ENCODE measurements at regions not wholly inside any gene's neighbourhood (a gene's known extent, or its start where the extent isn't known, plus 50 kb on each side); places are given as distances from the start of the nearest gene placed in this dataset.

DNA sequence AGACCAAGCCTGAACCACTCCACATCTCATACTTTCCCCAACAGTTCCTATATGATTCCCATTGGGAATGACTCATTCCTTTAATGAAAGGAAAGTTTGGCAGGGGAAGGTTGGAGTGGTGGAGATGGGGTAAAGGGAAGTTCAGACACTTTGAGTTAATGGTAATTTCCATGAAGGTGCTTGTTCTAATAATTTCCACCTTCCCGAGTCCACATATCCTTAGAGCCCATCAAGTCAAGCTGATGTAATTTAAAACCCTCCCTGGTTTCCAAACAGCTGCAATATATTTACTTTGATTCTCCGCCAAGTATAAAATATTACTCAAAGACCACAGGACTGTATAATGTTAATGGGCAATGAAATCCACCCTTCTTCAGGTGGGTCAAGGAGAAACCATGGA, 95.0 kb upstream of the GALNT15 start:
- DNase-seq: no peak

DNA sequence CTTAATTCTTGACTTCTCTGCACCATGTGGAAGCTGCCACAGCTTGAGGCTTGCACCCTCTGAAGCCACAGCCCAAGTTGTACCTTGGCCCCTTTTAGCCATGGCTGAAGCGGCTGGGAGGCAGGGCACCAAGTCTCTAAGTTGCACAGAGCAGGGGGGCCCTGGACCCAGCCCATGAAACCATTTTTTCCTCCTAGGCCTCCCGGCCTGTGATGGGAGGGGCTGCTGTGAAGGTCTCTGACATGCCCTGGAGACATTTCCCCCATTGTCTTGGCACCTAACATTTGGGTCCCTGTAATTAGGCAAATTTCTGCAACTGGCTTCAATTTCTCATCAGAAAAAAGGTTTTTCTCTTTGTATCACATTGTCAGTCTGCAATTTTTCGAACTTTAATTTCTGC, 92.8 kb upstream of the GALNT15 start:
- DNase-seq: no peak

DNA sequence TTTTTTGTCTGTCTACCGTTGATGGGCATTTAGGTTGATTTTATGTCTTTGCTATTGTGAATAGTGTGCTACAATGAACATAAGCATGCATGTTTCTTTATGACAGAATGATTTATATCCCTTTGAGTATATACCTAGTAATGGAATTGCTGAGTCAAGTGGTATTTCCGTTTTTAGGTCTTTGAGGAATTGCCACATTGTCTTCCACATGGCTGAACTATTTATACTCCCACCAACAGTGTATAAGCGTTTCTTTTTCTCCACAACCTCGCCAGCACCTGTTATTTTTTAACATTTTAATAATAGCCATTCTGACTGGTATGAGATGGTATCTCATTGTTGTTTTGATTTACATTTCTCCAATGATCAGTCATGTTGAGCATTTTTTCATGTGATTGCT, 89.6 kb upstream of the GALNT15 start:
- DNase-seq: no peak

DNA sequence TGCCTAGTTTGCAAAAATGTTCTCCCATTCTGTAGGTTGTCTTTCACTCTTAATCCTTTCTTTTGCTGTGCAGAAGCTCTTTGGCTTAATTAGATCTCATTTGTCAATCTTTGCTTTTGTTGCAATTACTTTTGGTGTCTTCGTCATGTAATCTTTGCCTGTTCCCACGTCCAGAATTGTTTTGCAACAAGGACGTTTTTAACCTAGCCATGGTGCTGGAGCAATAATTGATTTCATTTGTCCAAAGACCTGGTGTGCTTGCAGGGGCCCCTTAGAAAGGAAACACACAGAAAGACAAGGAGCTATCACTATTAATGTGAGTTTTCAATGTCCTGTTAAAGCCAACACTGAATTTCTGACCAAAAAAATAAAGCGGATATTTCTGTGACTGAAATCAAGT, 89.1 kb upstream of the GALNT15 start:
- no peak for DNase-seq

DNA sequence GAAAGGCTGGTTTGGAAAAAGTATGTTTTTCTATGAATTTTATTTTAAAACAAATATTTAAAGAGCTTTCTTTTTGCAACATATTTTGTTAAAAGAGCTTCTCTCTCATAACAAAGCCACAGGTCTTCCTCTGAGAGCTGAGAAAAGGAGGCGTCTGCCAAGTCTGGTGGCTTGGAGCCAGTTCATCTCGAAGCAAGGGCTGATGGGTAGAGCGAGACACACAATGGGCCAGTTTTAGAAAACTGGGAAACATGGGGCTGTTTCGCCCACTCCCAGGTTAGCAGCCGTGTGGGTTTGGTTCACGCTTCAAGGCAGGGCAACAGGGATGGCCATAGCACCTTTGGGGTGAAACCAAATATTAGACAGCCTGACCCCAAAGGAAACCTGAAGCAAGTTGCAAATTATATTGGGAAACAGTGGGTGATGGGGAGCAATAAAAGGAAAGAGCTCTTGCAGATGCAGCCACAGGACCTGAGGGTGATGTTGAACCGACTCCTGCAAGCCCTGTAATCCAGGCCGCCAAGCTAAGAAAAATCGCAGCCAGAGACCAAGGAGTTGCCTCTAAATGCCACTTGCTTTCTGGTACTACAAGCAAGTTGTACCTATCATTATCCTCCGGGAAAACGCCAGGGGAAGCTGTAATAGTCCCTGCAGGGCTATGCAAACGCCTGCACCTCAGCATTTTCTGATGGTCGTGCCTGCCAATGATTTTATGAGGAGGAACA, 88.4 kb upstream of the GALNT15 start:
- DNase-seq: no peak

DNA sequence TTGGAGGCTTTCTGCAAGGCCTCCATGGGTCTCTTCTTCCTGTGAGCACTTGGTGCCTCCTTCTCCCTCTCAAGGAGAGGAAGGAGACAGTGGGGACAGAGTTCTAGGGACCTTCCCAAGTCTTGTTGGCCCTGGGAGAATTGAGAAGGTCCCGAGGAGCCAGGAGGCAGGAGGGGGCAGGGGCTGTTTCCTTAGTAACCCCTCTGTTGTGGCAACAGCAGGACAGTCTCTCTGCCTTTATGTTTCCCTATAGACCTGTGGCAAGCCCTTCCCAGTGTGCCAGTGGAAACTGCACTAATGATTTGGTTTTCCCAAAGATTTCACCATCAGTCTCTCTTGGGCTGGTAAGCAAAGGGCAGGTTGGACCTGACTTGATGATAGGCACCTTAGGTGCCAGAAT, 87.8 kb upstream of the GALNT15 start:
- DNase-seq: no peak

DNA sequence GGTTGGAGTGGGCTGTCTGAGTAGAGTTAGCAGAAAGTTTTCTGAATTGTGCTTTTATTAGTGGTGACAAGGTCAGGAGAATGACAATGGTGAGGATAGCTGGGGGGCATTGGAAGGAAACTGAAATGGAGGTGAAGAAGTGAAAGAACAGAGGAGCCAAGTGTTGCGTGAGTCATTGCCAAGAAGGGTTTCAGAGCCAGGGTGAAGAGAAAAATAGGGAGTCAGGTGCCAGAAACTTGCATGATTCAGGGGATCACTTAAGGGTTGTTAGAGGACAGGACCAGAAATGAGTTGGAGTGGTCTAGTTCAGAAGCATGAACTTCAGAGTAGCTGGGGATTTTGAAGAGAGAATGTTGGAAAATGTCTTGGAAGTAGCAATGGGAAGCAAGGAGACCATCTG, 86.0 kb upstream of the GALNT15 start:
- DNase-seq: no peak

DNA sequence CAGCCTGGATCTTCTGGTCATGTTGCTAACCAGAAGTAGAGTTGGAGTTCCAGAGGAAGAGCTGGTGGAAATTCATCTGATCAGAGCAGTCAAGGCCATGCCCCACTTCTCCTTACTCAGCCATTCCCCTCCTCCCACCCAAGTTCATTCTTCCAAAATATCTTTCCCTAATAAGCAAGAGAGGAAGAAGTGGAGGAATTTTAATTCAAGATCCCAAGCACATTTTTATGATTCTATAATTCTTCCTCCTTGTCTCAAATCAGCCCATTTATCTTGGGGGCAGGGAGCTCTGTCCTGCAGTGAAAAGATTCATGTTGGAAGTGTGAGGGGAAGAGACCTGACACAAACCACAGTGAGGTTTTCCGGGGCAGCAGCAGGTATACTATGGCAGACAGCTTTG, 85.0 kb upstream of the GALNT15 start:
- DNase-seq: no peak

DNA sequence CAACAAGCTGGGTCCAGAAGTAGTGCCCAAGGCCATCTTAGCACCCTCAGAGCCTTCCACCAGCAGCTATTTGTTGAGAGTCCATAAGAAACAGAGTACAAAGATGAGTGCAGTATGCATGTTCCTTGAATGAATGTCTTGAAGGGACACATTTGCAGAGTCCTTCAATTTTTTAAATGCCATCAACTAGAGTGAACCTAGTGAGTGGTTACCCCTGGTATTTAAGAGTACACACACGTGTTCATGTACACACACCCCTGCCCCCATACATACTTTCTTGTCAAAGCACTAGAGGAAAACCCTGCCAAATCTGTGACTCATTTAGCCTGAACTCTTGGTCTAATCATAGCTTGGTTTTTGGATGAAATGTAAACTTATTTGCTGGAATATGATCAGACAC, 84.5 kb upstream of the GALNT15 start:
- no peak for DNase-seq

DNA sequence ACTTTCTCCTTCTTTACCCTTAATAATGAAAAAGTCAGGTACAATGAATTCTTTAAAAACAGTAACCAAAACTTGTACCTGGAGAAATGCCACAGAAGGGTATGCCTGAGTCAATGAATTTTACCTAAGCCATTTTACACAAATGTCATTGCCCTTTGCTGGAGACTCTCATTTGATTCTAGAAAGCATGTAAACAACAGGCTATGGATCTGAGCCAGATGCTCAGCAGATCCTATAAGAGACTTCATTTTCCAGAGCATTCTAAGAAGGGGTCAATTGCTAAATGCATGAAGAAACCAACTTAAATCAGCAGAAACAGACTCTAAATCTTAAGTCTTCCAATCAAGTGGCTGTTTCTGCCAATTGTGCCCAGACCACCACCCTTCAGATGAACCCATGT, 83.8 kb upstream of the GALNT15 start:
- no peak for DNase-seq

DNA sequence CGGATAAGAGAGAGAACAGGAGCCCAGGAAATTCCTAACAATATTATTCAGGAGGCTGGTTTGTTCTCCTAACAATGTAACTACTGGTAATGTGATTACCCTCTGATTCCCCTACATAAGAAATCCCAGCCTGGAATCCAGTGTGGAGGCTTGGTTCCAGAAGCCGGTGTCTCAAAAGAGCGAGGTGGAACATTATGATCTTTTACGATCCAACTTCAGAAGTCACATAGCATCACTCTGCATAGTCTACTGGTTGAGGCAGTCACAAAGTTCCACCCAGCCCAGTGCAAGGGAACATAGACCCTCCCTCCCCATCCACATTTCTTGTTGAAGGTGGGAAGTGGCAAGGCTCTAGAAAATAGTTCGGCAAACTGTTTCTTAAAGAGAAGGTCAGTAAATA, 81.6 kb upstream of the GALNT15 start:
- DNase-seq: no peak

DNA sequence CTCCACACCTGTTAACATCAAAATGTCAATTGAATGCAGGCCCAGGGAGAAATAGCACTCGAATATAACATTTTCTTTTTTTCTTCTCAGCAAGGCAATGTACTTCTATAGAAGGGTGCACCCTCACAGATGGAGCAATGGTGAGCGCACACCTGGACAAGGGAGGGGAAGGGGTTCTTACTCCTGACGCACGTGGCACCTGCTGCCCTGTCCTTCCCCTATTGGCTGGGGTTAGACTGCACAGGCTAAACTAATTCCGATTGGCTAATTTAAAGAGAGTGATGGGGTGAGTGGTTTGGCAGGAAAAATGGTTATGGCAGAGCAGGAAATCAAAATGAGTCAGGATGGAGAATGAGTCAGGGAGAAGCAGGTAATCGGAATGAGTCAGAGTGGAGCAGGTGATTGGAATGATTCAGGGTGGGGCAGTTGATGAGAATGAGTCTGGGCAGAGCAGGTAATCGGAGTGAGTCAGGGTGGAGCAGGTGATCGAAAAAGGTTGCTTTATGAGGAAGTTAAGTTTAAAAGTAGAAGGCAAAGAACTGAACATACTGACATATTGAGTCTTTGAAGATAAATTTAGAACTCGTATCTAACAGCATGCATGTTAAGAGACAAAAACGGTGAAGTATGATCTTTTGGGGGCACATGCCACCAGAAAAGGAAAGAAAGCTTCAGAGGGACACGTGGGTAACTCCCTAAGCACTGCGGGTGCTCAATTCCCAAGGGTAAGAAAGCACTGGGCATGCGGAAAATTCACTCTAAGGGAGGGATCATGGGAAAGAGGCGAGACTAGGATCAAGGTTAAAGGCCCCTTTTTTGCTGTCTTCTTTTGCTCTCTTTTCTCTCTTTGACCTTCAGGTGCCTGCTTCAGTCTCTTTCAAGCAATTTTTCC, 72.9 kb upstream of the GALNT15 start:
- DNase-seq: no peak

DNA sequence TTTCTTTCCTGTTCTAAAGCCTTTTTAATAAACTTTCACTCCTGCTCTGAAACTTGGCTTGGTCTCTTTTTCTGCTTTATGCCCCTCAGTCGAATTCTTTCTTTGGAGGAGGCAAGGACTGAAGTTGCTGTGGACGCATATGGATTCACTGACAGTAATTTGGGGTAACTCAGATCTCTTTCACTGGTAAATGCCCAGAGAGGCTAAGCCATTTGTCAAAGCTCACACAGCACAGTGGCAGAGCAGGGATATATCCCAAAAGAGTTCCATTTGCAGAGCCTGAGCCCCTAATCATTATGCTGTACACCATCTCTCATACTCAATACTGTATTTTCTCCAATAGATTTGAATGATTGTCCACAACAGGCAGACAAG, 72.3 kb upstream of the GALNT15 start:
- no peak for DNase-seq

DNA sequence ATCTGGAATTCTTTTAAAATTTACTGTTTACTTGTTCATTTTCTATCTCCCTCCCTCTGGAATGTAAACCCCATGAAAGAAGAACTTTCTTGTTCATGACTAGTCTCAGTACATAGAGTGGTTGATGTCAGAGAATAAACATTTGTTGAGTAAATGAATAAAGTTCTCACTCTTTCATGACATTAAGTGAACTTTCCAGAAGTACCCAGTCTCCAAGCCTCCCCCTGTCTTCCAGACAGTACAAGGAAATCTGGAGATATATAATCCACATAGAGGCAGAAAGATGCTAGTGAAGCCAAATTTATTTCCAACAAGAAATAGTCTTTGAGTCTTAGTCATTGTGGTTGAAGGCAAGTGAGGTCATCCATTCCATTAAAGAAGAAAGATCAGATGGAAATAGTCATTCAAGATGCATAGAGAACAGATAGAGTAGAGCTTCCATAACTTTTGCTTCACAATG, 71.5 kb upstream of the GALNT15 start:
- no peak for DNase-seq

DNA sequence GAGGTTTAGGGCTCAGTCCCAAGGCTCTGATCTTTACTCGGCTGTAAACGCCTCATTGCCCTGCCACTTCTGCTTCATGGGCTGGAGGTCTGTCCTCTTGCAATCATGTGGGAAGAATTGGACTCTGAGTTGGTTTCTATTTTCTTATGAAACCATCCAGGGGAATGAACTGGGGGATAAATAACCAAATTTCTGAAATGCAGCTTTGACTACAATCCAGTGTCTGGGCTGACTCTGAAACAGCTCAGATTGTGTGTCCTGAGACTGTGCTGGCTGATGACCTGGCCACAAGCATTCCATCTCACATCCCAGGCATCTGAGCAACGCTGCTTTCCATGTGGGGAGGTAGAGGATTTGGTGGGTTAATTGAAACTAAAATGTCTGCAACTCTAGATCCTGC, 71.0 kb upstream of the GALNT15 start:
- DNase-seq: no peak

DNA sequence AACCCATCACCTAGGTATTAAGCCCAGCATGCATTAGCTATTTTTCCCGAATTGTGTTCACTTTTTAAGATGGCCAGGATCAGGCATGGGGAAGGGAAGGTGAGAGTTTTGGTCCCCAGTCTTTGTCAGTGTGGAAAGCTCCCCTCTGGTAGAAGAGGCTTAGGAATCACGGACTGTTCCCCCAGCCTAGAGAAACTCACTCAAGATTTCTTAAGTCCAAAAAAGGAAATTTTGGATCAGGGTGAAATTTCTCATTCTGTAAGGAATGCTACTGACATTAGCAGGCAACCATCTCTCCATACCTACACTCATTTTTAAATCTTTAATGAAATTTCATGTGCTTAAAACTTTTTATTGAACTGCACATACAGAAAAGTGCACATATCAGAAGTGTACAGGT, 70.3 kb upstream of the GALNT15 start:
- no peak for DNase-seq

DNA sequence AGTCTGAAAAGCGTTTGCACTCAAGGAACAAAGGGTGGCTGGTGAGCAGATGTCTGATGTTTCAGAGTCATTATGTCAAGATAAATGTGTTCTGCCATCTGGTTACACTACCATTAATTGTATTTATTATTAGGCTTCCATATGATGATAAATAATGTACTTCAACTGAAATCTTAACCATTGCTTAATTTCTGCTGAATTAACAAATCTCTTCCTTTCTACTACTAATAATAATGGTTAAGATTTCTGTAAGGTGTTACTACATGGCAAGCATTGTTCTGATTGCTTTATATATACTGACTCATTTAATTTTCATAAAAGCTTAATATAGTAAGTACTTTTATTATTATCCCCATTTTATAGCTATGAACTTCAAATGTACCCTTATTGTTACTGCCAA, 68.4 kb upstream of the GALNT15 start:
- DNase-seq: no peak

DNA sequence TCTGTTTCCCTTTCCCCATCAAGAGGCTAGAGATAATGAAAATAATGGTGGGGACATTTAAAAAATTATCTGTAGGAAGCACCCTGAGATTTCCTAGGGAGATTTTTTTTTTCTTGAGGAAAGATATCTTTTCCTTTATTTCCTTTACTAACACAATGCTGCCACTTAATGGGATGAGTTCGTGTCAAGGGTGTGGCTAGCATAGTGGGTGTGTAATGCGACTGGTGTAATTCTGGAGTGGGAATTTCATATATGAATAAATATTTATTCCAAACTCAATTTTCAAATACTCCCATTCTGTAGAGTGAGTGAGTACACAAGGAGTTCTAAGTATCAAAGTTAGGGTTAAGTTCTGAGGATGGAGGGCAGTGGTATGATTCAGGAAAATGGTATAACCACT, 66.1 kb upstream of the GALNT15 start:
- DNase-seq: no peak

DNA sequence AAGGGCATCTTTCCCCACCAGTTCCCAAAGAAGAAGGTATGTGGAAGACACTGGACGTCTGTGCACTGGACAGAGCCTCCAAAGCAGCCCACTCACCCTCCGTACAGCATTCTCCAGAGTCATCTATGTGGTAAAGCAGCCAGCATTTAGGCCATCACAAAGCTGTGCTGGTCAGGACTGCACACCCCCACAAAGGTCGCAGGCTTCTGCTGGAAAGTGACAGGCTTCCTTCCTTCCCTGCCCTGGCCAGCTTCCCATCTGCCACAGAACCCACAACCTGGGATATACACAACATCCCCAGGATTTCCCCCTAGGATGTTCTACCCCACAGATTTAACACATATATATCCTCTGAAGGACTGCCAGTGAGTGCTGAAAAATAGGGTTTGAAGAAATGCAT, 64.6 kb upstream of the GALNT15 start:
- no peak for DNase-seq

DNA sequence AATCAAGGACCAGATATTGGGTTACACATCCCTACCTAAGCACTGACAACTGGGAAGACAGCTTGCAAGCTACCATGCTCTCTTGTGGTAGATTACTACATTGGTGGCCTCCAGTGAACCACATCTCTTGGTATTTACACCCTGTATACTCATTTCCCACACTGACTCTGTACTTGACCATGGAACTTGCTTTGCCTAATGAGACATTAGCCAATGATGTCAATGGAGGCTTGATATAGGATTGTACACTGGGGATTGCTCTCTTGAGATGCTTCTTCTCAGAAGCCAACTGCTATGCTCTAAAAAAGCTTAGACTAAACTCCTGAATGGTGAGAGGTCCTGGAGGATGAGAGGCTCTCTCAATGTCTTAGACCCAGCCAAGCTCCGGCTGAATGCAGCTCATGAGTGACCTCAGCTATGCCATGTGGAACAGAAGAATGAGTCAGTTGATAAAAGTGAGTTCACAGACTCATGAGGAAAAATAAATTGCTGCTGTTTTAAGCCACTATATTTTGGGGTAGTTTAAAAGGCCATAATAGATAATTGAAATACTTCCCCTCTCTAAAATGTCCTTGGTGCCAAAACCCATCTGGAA, 61.5 kb upstream of the GALNT15 start:
- no peak for DNase-seq

DNA sequence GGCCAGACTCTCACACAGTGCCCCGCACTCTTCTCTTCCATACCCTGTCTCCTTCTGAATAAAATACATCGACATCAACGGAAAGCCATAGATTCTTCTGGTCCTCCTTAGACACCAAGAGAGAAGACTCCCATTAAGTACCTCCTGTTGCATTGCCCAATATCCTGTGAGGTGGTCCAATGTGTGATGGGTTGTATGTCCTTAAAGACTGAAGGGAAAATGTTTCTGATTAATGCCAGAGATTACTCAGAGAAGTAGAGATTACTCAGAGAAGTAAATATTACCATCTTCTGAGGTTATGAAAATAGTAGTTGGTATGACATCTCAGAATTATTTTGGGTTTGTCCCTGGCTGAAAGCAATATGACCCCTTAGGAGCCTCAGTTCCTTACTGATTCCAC, 60.8 kb upstream of the GALNT15 start:
- DNase-seq: no peak

DNA sequence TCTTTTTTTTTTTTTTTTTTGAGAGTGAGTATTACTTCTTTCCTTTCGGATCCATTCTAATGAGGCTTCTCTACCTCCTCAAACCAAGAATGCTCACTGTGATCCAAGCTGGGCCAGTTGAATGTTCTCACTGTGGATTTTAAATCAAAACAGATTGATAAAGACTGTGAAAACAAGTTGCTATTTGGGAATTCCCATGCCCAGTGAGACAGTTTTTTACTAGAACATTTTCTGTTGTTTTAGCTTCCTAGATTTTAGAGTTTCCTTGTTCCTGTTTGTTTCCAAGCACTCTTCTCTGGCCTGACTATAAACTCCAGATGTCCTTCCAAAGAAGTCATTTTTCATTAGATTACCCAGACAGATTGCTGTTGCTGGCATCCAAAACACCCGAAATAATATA, 60.1 kb upstream of the GALNT15 start:
- no peak for DNase-seq

DNA sequence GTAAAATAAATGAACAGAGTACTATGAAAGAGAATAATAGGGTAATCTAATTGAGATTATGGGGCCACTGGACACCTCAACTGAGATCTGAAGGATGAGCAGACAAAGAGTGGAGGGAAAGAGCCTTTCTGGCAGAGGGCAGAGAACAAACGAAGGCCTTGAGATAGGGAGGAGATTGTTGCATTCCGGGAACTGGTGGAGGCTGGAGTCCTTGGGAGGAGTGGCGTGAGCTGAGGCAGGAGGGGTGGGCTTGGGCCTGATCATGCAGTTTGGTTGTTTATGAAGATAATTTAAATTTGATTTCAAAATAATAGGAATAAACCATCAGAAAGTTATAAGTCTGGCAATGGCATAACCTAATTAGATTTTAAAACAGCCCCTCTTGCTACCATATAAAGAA, 59.5 kb upstream of the GALNT15 start:
- DNase-seq: no peak

DNA sequence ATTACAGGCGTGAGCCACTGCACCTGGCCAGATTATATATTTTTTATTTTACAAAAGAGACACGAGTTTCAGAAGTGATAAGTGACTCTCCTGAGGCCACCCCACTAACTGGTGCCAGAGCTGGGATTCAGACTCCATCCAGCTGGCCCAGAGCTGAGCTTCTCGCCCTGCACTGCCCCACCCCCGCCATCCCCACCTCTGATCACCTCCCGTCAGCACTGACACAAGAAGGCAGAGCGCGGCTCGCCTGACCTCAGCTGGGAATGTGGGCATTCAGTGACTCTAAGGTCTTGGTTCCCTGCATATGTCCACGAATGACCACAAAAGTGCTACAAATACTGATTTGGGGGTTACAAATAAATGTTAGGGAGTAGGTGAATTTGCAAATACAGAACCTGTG, 56.1 kb upstream of the GALNT15 start:
- DNase-seq: no peak

All from stimulated activated CD8-positive, alpha-beta memory T cell treated with anti-CD3 and anti-CD28 coated beads, Interleukin-4, amount 100 ng/mL, for 48 hours (primary cell).